GM13976 (cell line): ENCODE measurements at regions not wholly inside any gene's neighbourhood (a gene's known extent, or its start where the extent isn't known, plus 50 kb on each side); places are given as distances from the start of the nearest gene placed in this dataset.
"Not testable (repeated sequence)": the region's sequence is repeated elsewhere in the genome, so short reads cannot be mapped to it uniquely, and the experiment has no call there.

ENCODE experiments used
- DNase-seq: peaks from one replicate; pipeline ENCODE4 v3.0.0; 2012; ENCODE audit warnings: low spot score
- in situ Hi-C: fragments of 300-500 bp; cut with MboI; formaldehyde crosslinking; loops from one replicate; pipeline ENCODE4 v1.12.0; 2022; ENCODE audit warnings: low sequenced_read_pairs, mixed read lengths, inconsistent platforms; ENCODE audit not compliant: unreplicated experiment
- TF ChIP-seq, protein P1 (sequence below): IDR thresholded peaks from 2 replicates; pipeline ENCODE4 v1.5.1; 2012; ENCODE audit warnings: borderline replicate concordance, mild to moderate bottlenecking; ENCODE audit not compliant: insufficient read depth; ENCODE audit errors: extremely low read depth, missing control alignments, control extremely low read depth

DNA sequence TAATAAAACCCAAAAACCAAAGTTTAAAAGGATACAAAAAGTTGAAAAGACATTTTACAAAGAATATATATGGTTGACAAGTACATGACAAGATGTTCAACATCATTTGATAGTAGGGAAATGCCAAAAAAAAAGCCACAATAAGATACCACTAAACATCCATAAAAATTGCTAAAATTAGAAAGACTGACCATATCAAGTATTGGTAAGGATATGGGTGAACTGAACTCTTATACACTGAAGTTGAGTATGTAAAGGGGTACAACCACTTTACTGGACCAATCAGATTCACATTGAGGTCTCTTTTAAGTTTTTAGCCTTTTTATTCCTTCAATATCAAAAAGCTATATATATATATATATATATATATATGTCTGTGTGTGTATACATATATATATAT lies 190.5 kb upstream of the P2RY1 start:
- DNase-seq, result no peak
- in situ Hi-C loops, result no loop called here
- TF ChIP-seq, protein P1, sequence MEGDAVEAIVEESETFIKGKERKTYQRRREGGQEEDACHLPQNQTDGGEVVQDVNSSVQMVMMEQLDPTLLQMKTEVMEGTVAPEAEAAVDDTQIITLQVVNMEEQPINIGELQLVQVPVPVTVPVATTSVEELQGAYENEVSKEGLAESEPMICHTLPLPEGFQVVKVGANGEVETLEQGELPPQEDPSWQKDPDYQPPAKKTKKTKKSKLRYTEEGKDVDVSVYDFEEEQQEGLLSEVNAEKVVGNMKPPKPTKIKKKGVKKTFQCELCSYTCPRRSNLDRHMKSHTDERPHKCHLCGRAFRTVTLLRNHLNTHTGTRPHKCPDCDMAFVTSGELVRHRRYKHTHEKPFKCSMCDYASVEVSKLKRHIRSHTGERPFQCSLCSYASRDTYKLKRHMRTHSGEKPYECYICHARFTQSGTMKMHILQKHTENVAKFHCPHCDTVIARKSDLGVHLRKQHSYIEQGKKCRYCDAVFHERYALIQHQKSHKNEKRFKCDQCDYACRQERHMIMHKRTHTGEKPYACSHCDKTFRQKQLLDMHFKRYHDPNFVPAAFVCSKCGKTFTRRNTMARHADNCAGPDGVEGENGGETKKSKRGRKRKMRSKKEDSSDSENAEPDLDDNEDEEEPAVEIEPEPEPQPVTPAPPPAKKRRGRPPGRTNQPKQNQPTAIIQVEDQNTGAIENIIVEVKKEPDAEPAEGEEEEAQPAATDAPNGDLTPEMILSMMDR, result no peak

DNA sequence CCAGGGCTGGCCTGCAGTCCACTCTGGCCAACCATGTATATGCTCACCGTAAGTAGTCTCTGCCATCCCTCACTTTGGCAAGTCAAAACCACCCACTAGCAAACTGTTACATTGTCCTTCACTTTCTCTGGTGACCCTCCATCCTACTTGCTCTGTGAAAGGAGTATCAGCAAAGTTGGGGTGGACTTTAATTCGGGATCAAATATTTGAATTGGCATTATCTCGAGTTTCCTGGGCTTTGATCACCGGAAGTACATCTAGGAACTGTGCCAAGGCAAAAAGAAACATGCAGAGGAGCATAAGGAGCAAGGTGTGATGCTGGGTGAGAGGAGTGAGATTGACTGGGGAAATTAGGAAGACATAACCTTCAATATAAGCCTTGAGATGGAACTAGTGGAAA lies 188.9 kb upstream of the P2RY1 start:
- DNase-seq, result no peak
- TF ChIP-seq, protein P1, result no peak
- in situ Hi-C loops, result no loop called here

DNA sequence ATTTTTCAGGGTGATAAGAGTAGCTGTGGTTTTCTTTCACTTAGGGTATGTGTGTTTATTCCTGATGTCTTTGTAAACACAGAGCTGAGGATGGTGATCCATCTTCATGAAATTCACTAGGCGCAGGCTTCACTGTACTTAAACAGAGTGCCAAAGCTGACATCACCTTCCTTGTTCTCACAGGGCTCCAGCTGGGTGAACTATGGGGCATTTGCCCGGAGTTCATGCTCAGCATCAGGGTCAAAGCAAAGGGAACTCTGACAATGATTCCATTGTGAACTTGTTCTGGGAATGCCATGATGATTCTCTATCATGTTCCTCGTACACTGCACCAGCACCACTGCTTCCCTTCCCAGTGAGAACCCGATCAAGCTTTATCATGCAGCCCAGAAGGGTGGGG lies 184.8 kb upstream of the P2RY1 start:
- TF ChIP-seq, protein P1, result no peak

DNA sequence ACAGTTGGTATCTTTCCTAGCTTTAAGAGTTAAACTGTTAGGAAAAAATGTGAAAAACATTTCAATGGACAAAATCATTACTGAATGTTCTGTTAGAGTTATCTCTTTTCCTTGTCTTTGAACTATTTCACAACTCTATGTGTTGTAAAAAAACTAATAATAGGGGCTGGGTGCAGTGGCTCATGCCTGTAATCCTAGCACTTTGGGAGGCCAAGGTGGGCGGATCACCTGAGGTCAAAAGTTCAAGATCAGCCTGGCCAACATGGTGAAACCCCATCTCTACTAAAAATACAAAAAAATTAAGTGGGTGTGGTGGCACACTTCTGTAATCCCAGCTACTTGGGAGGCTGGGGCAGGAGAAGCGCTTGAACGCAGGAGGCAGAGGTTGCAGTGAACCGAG lies 184.0 kb upstream of the P2RY1 start:
- DNase-seq, in situ Hi-C loops: not testable (repeated sequence)

More for the DNA sequence above, 184.8 kb upstream of the P2RY1 start:
- DNase-seq, result no peak
- in situ Hi-C loops, result no loop called here

DNA sequence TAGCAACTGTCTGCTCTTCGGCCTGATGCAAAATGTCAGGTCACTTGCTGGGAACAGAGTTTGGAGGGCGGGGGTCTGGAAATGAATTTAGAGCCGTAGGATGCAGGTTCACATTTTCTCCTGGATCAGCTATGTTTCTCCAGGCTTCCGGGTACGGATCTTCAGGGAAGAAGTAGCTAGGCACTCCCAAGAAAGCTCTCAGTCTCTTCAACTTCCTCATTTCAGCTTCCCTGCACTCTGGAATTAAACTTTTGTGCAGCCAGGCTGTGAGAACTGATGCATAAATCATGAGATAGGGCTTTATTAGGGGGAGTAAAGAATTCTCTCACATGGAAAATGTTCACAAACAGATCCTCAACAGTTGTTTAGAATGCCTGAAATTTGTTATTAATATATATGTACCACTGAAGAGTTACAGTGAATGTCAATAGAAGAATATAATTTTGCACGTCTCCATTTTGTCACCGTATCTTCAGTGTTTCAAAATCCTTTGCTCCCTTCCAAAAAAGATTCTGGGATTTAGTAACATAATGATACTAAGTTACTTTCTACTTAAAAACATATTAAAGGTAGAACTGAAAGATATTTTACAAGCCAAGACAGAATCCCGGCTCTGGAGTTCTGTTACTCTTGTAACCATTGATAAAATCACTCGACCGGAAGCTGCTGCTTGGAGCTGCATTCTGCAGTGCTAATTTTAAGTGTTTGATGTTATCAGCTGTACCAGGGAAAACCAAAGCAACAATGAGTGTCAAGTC lies 178.5 kb upstream of the P2RY1 start:
- no peak for DNase-seq
- TF ChIP-seq, protein P1, result no peak
- in situ Hi-C loops, result no loop called here

DNA sequence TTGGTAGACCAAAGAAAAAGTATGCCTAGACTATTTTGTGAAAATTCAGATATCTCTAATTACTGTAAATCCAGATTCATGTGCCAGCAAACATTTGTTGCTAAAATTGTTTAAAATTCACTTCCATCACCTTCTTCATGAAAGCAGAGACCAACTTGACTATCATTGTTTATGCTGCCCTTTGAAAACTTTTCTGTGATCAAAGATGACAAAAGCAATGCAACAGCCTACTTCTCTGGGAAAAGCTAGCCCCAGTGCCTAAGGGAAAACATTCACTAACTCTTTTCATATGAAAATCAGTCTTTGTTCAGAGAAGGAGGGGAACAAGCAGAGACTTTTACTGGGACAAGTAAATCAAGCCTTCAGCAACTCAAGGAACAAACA lies 178.0 kb upstream of the P2RY1 start:
- TF ChIP-seq, protein P1, result no peak
- in situ Hi-C loops, result no loop called here
- DNase-seq, result no peak

DNA sequence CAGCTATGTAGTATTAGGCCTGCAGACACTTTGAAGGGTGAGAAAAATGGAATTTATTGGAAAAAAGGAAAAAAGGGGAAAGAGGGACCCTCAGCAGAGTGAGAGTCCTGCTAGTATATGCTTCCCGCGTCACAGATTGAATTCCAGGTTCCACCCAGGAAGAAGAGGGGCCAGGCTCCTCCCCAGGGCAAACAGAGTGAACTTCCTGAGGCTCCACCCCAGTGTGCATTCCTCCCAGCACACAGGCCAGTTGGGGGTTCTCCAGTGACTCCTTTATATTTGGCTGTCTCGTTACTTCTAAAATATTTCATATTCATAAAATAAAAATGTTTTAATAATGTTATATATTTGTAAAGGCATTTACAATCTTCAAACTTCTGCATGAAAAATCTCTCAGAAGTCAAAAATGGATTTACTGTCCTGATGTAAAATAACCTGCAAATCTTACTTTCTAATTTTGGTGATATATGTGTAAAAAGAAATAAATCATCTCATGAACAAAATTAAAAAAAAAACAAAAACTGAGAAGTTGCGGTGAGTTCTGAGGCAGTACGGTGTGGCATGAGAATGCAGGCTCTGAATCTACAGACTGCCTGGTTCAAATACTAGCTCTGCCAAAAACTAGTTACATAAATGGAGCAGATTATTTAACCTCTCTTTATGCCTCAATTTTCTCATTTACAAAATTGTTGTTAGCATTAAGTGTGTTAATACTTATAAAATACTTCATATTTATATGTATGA lies 175.8 kb upstream of the P2RY1 start:
- in situ Hi-C loops, result no loop called here
- TF ChIP-seq, protein P1, result no peak

More for the DNA sequence above, 175.8 kb upstream of the P2RY1 start:
- no peak for DNase-seq
